GM18867 (cell line): ENCODE measurements at regions not wholly inside any gene's neighbourhood (a gene's known extent, or its start where the extent isn't known, plus 50 kb on each side); places are given as distances from the start of the nearest gene placed in this dataset.

Source experiments
- ATAC-seq: cut with Tn5 transposase; IDR thresholded peaks from one replicate; pipeline ENCODE4 v1.9.1; 2021; ENCODE audit warnings: mild to moderate bottlenecking, moderate library complexity; ENCODE audit not compliant: unreplicated experiment

DNA sequence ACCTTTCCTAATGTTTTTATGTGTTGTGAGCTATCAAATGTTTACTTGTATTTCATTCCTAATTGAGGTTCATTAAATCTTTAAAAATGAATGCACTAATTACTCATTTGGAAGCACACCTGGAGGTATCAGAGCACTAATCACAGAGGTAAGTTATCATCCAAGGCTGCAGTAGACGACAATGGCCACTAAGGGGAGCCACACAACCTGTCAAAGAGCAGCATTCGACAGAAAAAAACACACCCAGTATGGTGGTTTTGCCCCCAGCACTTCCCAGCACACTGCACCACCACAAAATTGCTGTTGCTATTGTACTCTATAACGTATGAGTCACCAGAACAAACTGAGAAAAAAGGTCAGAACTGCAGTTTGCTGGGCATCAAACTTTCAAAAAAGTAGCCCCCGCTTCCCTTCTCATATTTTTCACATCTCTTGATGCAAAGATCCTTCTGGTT, 205.9 kb upstream of the IGF1R start:
- ATAC-seq, result peak; percentile 78

DNA sequence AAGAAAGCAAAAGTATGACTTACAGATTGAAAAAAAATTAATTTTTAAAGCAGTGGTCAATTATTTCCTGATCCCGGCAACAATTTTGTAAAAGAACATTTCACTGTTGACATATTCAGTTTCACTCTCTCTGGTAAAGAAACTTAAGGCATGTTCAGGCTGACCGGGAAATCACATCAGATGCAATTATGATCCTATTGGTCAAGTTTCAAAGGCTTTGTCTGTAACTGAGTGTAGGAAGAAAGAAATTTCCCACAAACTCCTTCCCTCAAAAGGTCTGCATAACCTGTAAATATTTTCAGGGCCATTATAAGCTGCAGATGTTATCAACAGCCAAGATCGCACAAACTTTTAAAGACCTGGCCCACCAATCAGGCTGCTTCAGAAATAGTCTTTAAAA, 205.4 kb upstream of the IGF1R start:
- no peak for ATAC-seq

DNA sequence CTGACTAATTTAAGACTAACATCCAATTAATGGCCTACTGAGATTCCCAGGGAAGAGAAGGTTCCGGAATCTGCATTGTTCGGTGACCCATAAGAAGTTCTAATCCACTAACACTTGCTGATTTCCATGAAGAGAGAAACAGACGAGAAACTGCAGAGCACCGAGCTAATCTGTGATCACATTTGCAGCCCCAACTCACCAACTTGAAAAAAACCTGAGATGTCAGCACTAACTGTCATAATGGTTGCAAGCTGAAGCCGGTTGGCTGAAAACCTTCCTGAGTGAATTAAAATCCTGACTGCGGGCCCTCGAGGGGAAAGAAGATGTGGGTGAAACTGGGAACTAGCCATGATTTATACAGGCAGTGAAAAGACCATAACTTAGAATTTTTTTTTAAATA, 204.8 kb upstream of the IGF1R start:
- ATAC-seq, result no peak

DNA sequence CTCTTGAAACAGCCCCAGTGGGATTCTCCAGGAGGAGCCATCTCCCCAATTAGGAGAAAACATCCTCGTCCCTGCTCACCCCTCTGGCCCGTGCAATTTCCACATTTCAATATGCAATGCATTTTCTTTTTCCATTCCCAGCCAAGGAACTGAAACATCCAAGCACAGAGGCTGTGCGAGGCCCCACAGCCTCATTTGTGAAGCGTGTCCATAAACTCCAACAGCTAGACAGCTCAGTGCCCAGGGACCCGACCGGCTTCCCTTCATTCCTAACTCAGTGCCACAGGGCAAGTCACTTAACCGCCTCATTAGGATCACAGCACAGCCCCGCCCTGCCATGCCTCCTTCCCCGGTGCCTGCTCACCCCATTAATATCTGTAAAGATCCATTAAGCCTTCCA, 204.2 kb upstream of the IGF1R start:
- ATAC-seq, result no peak

DNA sequence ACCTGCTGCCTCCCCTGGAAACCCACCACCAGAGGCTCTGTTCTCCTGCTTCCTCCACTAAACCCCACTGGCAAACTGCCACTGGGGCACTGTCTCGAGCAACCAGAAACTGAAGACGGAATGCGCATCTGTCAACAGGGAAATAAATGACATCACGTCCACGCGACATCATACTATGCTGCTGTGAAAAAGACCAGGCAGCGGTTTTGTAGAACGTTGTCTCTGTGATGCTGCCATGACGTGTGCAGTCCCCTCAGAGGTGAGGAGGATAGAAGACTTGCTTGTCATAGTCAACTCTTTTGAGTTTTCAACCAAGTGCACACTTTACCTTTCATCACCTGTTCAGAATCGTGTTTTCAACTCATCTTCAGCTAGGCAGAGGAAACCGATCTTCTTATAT, 203.0 kb upstream of the IGF1R start:
- ATAC-seq, result no peak

DNA sequence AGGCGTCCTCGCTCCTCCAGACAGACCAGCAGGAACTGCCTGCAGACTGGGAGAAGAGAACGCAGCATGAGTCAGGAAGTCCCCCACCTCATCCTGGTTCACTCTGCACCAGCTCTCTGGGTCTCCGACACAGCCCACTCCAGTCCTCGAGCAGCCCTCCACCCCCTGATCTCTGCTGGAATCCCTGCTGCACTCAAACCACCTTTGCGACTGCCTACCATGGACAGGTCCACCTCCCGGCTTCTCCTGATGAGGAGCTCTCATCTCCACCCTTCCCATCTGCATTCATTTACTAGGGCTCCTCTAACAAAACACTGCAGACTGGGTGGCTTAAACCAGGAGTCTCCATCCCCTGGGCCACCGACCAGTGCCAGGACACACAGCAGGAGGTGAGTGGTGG, 202.3 kb upstream of the IGF1R start:
- no peak for ATAC-seq

DNA sequence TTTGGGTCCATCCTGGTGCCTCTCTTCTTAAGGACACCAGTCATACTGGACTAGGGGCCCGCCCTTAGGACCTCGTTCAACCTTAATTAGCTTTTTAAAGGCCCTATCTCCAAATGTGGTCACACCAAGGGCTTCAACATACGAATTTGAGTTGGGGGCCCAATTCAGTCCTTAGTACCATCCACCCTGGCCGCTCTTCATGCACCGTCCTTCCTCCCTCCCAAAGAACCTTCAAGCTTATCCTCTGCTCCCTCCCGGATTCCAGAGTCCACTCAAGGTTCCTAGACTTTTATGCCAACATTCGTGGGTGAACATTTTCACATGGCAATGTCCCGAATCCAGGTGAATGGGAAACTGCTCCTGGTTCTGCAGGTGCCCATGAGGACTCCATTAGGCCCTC, 201.3 kb upstream of the IGF1R start:
- no peak for ATAC-seq

DNA sequence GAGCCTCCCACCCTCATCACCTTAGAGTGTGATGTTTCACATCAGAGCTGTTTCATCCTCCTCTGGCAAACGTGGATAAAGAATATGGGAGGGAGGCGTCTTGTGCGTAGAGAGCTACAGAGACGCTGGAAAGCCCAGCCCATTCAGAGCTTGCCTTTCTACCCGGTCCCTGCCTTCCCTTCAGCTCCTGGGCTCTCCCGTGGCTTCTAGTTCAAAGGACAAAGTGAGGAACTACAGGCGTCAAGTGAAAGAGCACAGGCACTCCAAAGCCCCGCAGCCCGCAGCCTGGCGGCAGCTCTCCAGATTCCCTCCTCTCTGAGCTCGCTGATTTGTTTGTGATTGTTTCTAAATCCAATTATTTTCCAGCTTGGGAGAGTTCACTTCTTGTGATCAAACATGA, 197.1 kb upstream of the IGF1R start:
- no peak for ATAC-seq

DNA sequence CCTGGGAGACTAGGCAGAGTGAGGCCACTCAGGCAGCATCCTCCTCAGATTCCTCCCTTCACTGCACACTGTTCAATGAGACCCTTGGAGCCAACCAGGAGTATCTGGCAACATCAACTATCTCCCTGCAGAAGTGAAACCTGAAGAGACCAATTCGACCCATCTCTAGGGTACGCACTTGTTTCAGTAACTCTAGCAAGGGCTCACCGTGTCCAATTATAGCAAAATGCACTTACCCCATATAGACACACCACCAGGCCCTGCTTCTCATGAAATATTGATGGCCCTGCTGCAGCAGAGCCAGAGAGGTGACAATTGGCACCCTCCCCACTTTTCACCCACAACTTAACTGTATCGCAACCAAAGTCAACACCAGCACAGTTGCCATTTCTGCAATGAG, 196.1 kb upstream of the IGF1R start:
- no peak for ATAC-seq

DNA sequence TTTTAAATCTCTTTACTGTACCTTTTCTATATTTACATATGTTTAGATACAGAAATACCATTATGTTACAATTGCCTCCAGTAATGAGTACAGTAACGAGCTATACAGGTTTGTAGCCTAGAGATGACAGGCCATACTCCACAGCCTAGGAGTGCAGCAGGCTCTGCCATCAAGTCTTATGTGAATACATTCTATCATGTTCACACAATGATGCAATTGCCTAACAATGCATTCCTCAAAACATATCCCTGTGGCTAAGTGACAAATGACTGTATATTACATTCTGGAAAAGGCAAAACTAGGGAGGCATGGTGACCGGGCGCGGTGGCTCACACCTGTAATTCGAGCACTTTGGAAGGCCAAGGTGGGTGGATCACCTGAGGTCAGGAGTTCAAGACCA, 192.4 kb upstream of the IGF1R start:
- ATAC-seq, result no peak

DNA sequence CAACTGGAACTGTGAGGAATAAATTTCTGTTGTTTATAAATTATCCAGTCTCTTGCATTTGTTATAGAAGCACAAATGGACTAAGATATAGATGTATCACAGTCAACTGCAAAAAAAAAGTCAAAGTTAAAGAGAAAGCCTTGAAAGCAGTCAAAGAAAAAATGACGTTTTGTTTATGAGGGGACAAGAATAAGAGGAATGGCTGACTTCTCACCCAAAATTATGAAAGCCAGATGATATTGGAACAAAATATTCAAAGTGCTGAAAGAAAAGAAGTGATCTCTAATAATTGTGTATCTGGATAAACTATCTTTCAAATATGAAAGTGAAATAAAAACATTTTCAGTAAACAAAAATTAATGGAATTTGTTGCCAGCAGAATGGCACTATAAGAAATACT, 171.8 kb upstream of the IGF1R start:
- ATAC-seq, result no peak

DNA sequence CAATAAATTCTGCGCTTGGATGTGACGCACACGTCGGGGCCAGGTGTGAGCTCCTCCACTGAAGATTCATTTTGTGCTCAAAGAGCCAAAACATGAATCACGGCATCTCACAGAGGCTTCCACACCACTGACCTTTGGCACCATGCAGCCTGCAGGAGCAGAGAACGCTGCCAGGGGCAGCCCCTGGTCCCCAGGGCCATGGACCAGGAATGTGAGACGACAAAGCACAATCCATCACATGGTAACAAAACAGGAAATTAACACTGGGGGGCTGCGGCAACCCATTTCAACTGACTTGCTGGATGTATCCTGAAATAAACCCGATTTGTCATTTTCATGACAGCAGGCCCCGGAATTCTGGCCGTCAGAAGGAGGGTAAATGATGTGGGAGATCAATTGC, 167.5 kb upstream of the IGF1R start:
- ATAC-seq, result no peak

DNA sequence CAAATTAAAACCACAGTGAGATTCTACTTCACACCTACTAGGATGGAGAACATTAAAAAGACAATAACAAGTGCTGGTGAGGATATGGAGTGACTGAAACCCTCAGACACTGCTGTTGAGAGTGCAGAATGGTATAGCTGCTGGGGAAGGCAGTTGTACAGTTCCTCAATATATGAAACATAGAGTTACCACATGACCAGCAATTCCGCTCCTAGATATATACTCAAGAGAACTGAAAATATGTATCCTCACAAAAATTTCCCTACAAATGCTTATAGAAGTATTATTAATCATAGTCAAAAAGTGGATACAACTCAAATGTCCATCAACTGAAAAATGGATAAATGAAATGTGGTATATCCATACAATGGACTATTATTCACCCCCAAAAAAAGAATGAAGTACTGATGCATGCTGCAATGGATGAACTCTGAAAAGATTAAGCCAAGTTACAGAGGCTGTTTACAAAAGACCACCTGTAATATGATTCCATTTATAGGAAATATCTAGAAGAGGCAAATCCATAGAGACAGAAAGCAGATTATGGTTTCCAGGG, 164.7 kb upstream of the IGF1R start:
- ATAC-seq, result no peak

DNA sequence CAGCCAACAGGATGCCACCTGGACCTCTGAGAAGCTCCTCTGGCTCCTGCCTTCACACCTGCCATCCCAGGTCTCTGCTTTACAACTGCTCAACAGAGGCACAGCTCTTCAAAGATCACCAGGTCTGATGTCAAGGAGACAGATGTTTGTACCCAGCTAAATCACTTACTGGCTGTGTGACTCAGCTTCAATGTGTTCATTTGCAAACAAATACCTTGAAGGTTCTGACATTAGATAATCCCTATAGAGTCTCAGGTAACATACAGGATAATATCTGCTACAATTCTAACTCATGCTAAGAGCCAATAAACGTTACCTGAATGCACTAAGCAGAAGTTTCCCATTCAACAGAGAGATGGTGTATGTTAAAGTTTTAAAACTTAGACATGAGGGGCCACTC, 163.4 kb upstream of the IGF1R start:
- ATAC-seq, result no peak

DNA sequence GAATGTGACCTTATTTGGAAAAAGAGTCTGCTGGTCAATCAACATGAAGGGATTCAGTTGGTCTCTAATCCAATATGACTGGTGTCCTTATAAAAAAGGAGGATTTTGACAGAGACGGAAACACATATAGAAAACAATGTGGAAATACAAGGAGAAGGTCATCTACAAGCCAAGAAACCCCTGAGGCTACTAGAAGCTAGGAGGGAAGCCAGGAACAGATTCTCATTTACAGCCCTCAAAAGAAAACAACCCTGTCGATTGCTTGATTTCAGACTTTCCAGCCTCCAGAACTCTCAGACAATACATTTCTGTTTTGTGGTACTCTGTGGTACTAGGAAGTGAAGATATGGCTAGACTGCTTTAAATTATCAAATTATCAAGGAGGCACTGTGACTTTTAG, 162.9 kb upstream of the IGF1R start:
- no peak for ATAC-seq

DNA sequence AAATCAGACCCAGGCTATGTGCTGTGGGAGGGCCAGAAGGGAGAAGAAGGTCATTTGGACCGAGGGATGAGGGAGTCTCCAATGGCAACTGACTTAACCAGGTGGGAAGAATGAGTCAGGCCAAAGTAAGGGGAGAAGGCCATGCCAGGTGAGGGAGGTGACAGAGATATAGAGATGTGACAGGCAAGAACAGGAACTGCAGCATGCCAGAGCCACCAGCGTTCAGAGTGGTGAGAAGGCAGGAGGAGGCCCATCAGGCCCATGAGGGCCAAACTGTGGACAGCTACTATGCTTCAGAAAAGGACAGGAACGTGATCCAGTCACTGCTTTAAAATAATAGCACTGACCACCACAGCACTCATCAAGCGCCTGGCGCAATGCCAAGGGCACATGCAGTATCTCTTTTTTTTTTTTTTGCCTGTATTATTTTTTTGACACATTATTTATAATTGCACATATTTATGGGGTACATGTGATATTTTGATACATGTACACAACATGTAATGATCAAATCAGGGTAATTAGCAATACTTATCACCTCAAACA, 154.3 kb upstream of the IGF1R start:
- ATAC-seq, result no peak

DNA sequence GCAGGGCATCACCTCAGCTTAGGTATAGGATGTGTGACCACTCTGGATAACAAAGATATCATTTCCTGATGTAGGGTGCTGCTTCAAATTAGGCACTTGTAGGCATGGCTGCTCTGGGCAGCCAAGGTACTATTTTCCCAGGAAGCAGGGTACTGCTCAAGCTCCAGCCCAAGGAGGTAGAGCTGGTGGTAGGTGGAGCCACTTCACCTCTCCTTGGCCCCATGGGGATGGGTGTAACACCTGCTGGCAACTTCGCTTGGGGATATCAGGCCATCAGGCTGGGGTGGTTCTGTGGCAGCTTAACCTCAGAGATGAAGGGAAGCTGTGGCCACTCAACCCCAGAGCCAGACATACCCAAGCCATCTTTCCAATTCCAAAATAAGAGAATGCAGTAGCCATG, 147.1 kb upstream of the IGF1R start:
- ATAC-seq, result no peak

DNA sequence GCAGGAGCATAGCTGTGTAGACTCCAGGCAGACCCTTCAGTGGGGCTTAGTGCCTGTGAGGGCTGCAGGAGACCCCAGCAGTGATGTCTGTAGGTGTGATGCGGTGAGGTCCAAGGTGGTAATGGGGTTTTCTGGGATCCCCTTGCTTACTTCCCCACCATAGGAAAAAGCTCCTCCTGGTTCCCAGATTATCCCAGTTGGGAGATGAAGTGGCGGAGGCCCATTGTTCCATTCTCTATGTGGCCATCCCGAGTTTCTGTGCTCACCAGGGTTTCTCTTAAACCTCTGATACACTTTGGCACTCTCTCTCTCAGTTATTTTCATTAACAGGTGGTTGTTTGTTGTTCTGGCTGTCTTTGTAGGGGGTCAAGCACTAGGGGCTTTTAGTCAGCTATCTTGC, 146.7 kb upstream of the IGF1R start:
- no peak for ATAC-seq

DNA sequence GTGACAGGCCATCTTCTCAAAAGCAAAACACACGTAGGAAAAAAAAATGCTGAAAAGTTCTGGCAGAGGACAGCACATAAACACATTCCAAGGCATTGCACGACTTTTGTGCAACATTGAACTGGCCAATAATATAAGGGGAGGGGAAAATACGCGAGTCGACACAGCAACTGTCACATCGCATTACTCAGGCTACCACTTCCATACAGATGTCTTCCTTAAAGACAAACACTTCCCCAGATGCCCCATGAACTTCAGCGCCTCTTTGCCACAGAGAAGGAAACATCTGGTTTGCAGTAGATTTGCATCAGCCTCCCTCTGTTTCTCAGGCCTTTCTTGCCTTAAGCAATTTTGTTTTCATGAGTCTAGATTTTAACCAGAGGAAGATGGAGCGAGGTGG, 144.4 kb upstream of the IGF1R start:
- ATAC-seq, result no peak

DNA sequence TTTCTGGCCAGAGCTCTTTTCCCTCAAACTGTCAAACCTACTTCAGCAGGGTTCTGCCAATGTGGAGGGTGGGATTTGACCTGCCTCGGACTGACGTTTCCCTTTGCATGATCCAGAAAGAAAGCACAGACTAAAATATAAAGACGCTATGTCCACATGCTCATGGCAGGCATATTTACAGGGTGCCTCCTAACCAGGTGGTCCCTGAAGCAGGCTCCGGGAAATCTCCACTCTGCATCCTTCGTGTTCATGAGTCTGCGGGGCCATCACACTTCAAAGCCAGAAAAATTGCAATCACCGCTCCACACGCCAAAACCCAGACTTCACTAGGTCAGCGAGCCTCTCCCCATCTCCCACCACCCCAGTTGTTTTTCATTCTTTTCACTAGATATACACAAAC, 143.3 kb upstream of the IGF1R start:
- ATAC-seq, result no peak

DNA sequence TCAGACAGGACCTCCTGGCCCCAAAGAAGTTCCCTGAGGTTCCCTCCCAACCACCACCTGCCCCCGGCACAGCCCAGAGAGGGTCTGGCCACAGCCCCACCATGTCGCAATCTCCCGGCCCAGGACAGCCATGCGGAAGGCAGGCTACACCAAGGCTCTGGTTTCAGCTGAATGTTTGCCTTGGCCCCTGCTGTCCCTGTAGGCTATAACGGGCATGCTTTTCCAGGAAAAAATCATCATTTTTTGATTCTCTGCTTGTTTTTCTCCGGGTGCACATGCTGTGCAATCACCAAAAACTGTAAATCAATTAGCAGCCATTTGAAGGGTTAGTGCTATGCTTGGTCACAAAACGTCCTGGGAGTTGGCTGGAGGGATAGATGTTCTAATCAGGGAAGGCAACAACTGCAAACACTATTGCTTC, 142.7 kb upstream of the IGF1R start:
- ATAC-seq, result no peak

DNA sequence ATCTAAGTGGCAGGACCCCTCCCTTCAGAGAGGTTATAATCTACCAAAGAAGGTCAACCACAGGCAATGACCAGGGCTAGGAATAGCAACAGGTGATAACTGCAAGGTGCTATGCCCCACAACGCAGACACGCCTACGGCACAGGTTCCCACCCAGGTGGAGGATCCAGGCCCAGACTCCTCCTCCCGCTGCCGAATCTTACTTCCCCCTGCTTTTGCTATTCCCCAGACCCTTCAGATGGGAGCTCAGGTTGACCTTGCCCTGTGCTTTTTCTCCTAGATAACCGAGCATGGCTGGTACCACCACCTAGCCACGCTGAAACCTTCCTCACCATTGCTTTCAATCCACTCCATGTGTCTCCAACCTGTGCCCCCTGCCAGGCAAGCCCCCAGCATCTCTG, 142.2 kb upstream of the IGF1R start:
- ATAC-seq, result no peak

DNA sequence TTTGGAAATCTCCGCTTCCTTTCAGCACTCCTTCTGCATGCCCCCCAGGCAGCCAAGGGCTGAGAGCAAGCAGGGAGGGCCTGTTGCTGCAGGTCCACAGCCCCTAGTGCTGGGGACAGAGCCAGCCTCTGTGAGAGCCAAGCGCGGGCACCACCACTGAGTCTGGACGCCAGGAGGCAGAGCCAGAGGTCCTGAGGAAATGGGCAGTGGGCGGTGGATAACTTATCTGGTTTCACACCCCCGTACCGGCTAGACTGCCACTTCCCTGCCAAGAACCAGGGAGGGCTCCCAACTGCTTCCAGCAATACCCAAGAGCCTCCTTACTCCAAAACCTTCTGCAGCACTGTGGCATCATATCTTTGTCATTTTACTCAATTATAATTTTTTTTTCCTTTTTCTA, 141.6 kb upstream of the IGF1R start:
- no peak for ATAC-seq
